ENCODE measurements at regions not wholly inside any gene's neighbourhood (a gene's known extent, or its start where the extent isn't known, plus 50 kb on each side); places are given as distances from the start of the nearest gene placed in this dataset.

DNA sequence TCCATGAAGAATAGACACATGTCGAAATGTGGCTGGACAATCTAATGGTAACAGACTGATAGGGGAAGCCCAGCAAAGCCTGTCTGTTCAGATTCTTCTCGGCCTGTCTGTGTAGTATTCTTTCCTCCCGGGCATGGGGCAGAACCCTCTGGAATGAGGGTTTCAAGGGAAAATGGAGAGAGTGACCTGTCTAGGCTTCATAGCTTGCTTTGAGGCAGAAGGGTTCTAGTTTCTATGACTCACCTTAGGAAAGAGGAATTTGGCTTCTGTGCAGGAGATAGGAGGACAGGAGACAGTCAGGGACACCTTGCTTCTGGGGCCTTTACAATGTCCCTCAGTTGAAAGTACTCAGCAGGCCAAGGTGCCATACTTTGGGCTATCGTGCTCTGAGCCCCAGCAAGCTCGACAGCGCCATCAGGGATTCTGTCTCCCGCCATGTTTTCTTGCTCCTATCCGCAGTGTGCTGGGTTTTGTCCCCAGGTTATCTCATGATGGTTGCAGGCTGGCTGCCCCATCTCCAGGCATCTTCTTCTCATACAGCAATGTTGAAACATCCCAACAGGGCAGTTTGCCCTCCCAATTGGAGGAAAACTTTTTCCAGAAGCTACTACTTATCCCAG is 74.7 kb upstream of the TLK1 start:
- H3K36me3 Mint-ChIP-seq (ENCODE audit: low read depth), result no peaks in the 10 kb centered on the region
- peaks cover 6% of the 10 kb centered on the region for H3K4me1 Mint-ChIP-seq (ENCODE audit: low read depth)
- no peak overlapping the region for H3K4me3 Mint-ChIP-seq
- H3K27ac Mint-ChIP-seq, result no peak overlapping the region
- H3K27me3 Mint-ChIP-seq (ENCODE audit: low read depth), result peaks cover 16% of the 10 kb centered on the region
- H3K9me3 Mint-ChIP-seq, result no peaks in the 10 kb centered on the region

DNA sequence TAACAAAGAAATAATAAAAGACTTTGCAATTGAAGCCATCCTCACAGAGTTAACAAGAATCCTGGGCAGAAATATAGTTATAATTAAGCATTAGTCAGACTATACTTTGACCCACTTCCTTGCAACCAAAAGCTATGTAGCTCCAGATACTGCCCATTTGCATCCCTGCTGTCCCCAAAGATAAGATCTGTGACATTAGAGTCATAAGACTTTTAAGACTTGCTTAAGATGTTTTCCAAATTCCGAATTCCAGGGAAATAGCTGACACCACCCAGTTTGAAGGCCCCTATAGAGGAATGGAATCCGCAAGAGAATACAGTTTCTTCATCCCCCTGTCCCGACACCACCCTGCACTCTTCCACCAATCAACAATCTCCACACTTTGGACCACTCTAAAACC is 69.5 kb upstream of the TLK1 start:
- H3K27ac Mint-ChIP-seq, result no peak overlapping the region
- H3K36me3 Mint-ChIP-seq (ENCODE audit: low read depth), result no peaks in the 10 kb centered on the region
- H3K4me1 Mint-ChIP-seq (ENCODE audit: low read depth), result peaks cover 2% of the 10 kb centered on the region
- peaks cover 18% of the 10 kb centered on the region for H3K27me3 Mint-ChIP-seq (ENCODE audit: low read depth)
- no peaks in the 10 kb centered on the region for H3K9me3 Mint-ChIP-seq
- H3K4me3 Mint-ChIP-seq, result no peak overlapping the region

DNA sequence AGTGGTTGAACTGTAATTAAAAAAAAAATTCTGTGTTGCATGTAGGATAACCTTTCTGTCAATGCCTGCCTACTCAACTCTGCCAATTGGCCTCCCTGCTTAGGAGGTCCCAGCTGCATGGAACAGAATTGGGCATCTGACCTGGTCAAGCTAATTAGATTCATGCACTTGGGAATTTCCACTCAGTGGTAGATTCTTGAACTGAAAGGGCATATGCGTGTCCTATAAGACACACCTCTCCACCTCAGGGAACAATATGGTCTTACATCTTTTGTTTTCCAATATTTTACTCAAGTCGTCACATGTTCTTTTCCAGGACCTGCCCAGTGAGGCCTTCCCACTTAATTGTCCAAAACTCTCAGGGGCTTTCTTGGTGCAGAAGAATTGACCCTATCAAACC is 68.1 kb upstream of the TLK1 start:
- Mint-ChIP-seq H3K4me1 (ENCODE audit: low read depth) (no peaks in the 10 kb centered on the region), H3K27me3 (ENCODE audit: low read depth) (peaks cover 13% of the 10 kb centered on the region), H3K9me3 (peaks cover 6% of the 10 kb centered on the region), H3K36me3 (ENCODE audit: low read depth) (no peaks in the 10 kb centered on the region), H3K4me3 (no peak overlapping the region), H3K27ac (no peak overlapping the region)

DNA sequence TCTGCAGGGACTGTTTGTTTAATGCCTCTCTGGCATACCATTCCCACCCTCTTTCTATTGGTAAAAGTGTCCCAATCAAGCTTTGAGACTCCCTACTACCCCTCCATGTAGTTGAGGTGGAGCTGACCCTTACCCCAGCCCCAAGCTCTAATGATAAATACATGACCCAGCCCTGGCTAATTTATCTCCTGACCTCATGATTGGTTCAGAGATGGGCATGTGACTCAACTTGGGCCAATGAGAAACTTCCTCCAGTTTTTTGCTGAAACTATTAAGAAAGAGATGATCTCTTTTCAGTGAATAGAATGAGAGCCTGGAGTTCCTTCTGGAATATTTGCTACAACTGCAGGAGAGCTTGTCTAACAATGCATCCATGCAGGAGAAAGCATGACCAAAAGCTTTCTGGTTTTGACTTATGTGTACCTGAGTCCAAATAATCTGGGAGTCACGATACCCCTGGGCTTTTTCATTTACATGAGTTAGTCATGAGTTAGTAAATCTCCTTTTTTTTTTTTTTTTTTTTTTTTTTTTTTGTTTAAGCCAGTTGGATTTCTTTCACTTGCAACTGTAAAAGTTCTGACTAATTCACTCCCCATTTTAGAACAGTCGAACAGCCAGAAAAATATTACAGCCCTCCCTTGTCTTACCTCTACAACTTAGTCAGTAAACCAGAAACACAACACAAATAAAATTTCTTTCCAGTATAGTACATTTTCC is 66.5 kb upstream of the TLK1 start:
- Mint-ChIP-seq H3K9me3 (peaks cover 8% of the 10 kb centered on the region), H3K27me3 (ENCODE audit: low read depth) (peaks cover 6% of the 10 kb centered on the region), H3K4me3 (no peak overlapping the region), H3K36me3 (ENCODE audit: low read depth) (no peaks in the 10 kb centered on the region), H3K4me1 (ENCODE audit: low read depth) (no peaks in the 10 kb centered on the region), H3K27ac (no peak overlapping the region)

DNA sequence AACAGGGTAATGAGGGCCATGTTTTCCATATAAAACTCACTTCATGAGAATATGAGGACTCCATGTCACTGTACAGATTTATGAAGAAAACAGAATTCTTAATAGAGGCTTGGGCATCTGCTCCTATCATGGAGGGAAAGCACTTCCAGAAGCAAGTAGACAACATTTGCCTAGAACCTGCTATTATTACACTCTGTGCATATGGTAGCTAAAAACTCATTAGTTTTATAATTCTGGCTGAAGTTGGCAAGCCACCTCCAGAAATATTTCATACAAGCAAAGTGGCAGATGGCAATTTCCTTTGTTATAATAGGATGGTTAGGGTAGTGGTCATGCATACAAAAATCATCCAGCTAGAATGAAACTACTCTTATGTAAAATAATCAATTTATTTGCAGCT is 65.8 kb upstream of the TLK1 start:
- Mint-ChIP-seq H3K9me3 (peaks cover 8% of the 10 kb centered on the region), H3K27ac (no peak overlapping the region), H3K4me3 (no peak overlapping the region), H3K36me3 (ENCODE audit: low read depth) (no peaks in the 10 kb centered on the region), H3K4me1 (ENCODE audit: low read depth) (no peaks in the 10 kb centered on the region), H3K27me3 (ENCODE audit: low read depth) (peaks cover 6% of the 10 kb centered on the region)

DNA sequence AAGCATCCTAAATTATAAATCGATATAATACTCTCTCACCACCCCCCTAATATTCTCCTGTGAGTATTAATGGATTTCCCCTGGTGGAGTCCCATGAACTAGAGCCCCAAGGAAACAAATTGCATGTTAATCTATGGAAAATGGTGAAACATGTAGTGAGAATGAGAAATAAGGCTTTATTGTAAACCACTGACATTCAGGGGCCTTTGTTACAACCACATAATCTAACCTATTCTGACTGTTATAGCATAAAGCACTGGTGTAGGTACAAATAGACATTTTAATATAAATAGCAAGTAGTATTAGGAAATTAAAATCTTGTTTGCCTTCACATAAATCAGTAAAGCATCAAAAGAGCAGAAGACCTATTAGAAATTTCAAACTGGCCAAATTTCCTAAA is 65.3 kb upstream of the TLK1 start:
- Mint-ChIP-seq H3K36me3 (ENCODE audit: low read depth) (no peaks in the 10 kb centered on the region), H3K27me3 (ENCODE audit: low read depth) (peaks cover 6% of the 10 kb centered on the region), H3K9me3 (peaks cover 8% of the 10 kb centered on the region), H3K4me3 (no peak overlapping the region), H3K27ac (no peak overlapping the region), H3K4me1 (ENCODE audit: low read depth) (no peaks in the 10 kb centered on the region)

DNA sequence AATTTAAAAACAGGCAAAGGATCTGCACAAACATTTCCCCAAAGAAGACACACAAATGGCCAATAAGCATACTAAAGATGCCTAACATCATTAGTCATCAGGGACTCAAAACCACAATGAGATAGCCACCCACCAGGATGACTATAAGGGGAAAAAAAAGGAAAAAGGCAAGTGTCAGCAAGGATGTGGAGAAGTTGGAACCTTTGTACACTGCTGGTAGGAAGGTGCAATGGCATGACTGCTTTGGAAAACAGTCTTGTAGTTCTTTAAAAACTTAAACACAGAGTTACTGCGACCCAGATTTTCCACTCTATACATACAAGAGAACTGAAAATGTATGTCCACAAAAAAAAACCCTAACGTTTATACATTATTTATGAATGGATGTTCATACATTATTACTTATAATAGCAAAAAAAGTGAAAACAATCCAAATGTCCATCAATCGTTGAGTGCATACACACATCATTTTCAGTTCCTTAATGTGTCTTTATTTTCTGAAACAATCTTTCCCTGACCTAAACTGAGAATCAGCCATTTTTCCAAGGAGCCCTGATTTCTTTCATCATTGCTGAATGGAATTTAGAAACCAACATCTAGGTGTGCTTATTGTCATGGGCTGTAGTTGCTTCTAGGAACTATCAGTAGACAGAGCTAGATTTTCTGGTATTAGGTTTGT is 64.7 kb upstream of the TLK1 start:
- no peaks in the 10 kb centered on the region for H3K36me3 Mint-ChIP-seq (ENCODE audit: low read depth)
- H3K27ac Mint-ChIP-seq, result no peak overlapping the region
- H3K27me3 Mint-ChIP-seq (ENCODE audit: low read depth), result peaks cover 3% of the 10 kb centered on the region
- peaks cover 8% of the 10 kb centered on the region for H3K9me3 Mint-ChIP-seq
- H3K4me3 Mint-ChIP-seq, result no peak overlapping the region
- H3K4me1 Mint-ChIP-seq (ENCODE audit: low read depth), result no peaks in the 10 kb centered on the region

DNA sequence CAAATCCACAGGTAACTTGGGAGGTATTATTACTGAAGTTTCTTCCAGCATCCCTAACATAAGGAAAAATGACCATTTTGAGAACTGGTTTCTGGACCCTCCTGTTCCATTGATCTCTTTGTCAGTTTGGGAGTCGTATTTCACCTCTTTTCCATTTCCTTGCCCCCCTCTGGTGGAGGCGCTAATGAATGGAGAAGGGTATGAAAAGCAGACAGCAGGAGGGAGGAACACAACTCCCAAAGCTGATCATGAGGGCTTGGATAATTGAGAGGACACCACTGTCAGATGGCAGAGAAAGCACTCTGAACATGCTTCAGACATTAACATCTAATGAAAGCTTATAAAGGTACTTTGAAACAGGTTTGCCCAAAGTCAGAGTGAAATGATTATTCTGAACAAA is 56.6 kb upstream of the TLK1 start:
- Mint-ChIP-seq H3K27ac (no peak overlapping the region), H3K36me3 (ENCODE audit: low read depth) (peaks cover 4% of the 10 kb centered on the region), H3K4me3 (no peak overlapping the region), H3K9me3 (peaks cover 18% of the 10 kb centered on the region), H3K27me3 (ENCODE audit: low read depth) (no peaks in the 10 kb centered on the region), H3K4me1 (ENCODE audit: low read depth) (peaks cover 1% of the 10 kb centered on the region)

DNA sequence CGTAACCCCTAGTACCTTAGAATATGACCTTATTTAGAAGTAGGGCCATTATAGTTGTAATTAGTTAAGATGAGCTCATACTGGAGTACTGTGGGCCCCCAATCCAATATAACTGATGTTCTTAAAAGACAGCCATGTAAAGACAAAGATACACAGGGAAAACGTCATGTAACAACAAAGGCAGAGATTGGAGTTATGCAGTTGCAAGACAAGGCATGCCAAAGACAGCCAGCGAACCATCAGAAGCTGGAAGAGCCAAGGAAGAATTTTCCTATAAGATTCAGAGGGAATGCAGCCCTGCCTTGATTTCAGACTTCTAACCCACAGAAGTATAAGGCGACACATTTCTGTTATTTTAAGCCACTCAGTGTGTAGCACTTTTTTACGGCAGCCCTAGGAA is 55.9 kb upstream of the TLK1 start:
- H3K4me3 Mint-ChIP-seq, result no peak overlapping the region
- no peaks in the 10 kb centered on the region for H3K27me3 Mint-ChIP-seq (ENCODE audit: low read depth)
- H3K4me1 Mint-ChIP-seq (ENCODE audit: low read depth), result peaks cover 3% of the 10 kb centered on the region
- peaks cover 4% of the 10 kb centered on the region for H3K36me3 Mint-ChIP-seq (ENCODE audit: low read depth)
- no peak overlapping the region for H3K27ac Mint-ChIP-seq
- H3K9me3 Mint-ChIP-seq, result peaks cover 18% of the 10 kb centered on the region

DNA sequence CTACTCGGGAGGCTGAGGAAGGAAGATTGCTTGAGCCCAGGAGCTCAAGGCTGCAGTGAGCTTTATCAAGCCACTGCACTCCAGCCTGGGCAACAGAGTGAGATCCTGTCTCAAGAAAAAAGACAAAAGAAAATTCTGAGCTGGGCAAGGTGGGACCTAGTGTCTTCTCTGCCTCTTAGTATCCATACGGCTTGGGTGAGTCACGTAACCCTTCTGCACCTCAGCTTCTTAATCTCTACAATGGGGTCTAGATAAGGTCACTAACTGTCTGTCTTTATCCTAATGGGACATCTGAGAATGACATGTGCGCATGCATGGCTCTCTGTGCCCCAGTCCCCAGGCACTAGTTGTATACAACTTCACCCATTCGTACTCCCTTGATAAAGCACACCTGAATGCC is 53.4 kb upstream of the TLK1 start:
- no peak overlapping the region for H3K4me3 Mint-ChIP-seq

DNA sequence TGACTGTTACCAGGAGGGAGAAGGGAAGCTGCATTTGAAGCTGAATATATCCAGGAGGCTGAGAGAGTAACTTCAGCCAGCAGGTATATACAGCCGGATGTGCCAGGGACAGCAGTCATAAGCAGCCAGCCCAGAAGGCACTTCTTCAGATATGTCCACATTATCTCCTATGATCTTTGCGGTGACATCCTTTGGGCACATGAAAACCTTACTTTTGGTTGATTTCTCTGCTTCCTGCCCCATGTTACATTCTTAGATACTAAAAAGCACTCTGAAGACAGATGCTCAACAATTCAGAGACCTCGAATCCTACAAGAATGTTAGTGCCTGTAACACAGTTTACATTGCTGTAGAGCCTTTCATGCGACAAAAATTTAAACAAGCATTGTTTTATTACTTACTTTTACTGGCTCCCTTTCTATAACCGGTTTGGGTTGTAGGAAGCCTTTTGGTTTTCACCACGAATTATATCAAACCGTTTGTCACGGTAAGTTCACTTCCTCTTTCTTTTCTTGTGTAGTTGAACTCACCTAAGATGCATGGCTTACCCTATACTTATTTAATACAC is 50.3 kb upstream of the TLK1 start:
- Mint-ChIP-seq H3K27me3 (ENCODE audit: low read depth) (peaks cover 6% of the 10 kb centered on the region), H3K4me3 (peak overlapping the region; percentile 54), H3K9me3 (no peaks in the 10 kb centered on the region), H3K27ac (peak overlapping the region; percentile 82), H3K4me1 (ENCODE audit: low read depth) (peaks cover 17% of the 10 kb centered on the region), H3K36me3 (ENCODE audit: low read depth) (peaks cover 2% of the 10 kb centered on the region)

More for the DNA sequence above, 53.4 kb upstream of the TLK1 start:
- H3K27ac Mint-ChIP-seq, result no peak overlapping the region
- H3K9me3 Mint-ChIP-seq, result peaks cover 15% of the 10 kb centered on the region
- H3K4me1 Mint-ChIP-seq (ENCODE audit: low read depth), result peaks cover 13% of the 10 kb centered on the region
- H3K36me3 Mint-ChIP-seq (ENCODE audit: low read depth), result peaks cover 4% of the 10 kb centered on the region
- H3K27me3 Mint-ChIP-seq (ENCODE audit: low read depth), result no peaks in the 10 kb centered on the region
